ENCODE measurements at regions not wholly inside any gene's neighbourhood (a gene's known extent, or its start where the extent isn't known, plus 50 kb on each side); places are given as distances from the start of the nearest gene placed in this dataset.

GRCh38 chr11:111444040-111444439 lies 65.0 kb upstream of the POU2AF1 start:
- no peak for FAIRE-seq
- DNase-seq (ENCODE audit: insufficient read length), result no peak
- TF ChIP-seq POLR2AphosphoS5 (IDR thresholded peaks at IDR 0.05; ENCODE audit: low read depth, low read length) (no peak), TAF1 (IDR thresholded peaks at IDR 0.05; ENCODE audit: borderline replicate concordance, low read depth, low read length) (no peak), POLR2A (IDR thresholded peaks at IDR 0.05; ENCODE audit: low read depth, low read length) (no peak)

GRCh38 chr11:111443640-111444039 lies 64.6 kb upstream of the POU2AF1 start:
- DNase-seq (ENCODE audit: insufficient read length), result no peak
- TF ChIP-seq POLR2AphosphoS5 (IDR thresholded peaks at IDR 0.05; ENCODE audit: low read depth, low read length), result no peak
- TF ChIP-seq POLR2A (IDR thresholded peaks at IDR 0.05; ENCODE audit: low read depth, low read length), result no peak
- no peak for TF ChIP-seq TAF1 (IDR thresholded peaks at IDR 0.05; ENCODE audit: borderline replicate concordance, low read depth, low read length)
- no peak for FAIRE-seq

- TF ChIP-seq POLR2A (IDR thresholded peaks at IDR 0.05; ENCODE audit: low read depth, low read length), result no peak
- no peak for TF ChIP-seq POLR2AphosphoS5 (IDR thresholded peaks at IDR 0.05; ENCODE audit: low read depth, low read length)
- TF ChIP-seq TAF1 (IDR thresholded peaks at IDR 0.05; ENCODE audit: borderline replicate concordance, low read depth, low read length), result no peak
- DNase-seq (ENCODE audit: insufficient read length) (no peak), FAIRE-seq (peak; percentile 33)
Observed at GRCh38 chr11:111443032-111443431, 64.0 kb upstream of the POU2AF1 start.

GRCh38 chr11:111441443-111441842 lies 62.4 kb upstream of the POU2AF1 start:
- TF ChIP-seq POLR2AphosphoS5 (IDR thresholded peaks at IDR 0.05; ENCODE audit: low read depth, low read length) (no peak), TAF1 (IDR thresholded peaks at IDR 0.05; ENCODE audit: borderline replicate concordance, low read depth, low read length) (no peak)
- no peak for DNase-seq (ENCODE audit: insufficient read length)
- FAIRE-seq, result peak; percentile 61

- FAIRE-seq (peak; percentile 64), DNase-seq (ENCODE audit: insufficient read length) (no peak)
- TF ChIP-seq POLR2AphosphoS5 (IDR thresholded peaks at IDR 0.05; ENCODE audit: low read depth, low read length) (no peak), TAF1 (IDR thresholded peaks at IDR 0.05; ENCODE audit: borderline replicate concordance, low read depth, low read length) (no peak), POLR2A (IDR thresholded peaks at IDR 0.05; ENCODE audit: low read depth, low read length) (no peak)
Observed at GRCh38 chr11:111440416-111441205, 61.5 kb upstream of the POU2AF1 start.

- TF ChIP-seq POLR2AphosphoS5 (IDR thresholded peaks at IDR 0.05; ENCODE audit: low read depth, low read length), result no peak
- FAIRE-seq, result peak; percentile 69
- no peak for DNase-seq (ENCODE audit: insufficient read length)
Observed at GRCh38 chr11:111439901-111440300, 60.8 kb upstream of the POU2AF1 start.

GRCh38 chr11:111438846-111439520 lies 59.9 kb upstream of the POU2AF1 start:
- TF ChIP-seq POLR2AphosphoS5 (IDR thresholded peaks at IDR 0.05; ENCODE audit: low read depth, low read length), result no peak
- TF ChIP-seq TAF1 (IDR thresholded peaks at IDR 0.05; ENCODE audit: borderline replicate concordance, low read depth, low read length), result no peak
- TF ChIP-seq POLR2A (IDR thresholded peaks at IDR 0.05; ENCODE audit: low read depth, low read length), result no peak
- peak; percentile 77 for FAIRE-seq
- no peak for DNase-seq (ENCODE audit: insufficient read length)

GRCh38 chr11:111438168-111438567 lies 59.1 kb upstream of the POU2AF1 start:
- DNase-seq (ENCODE audit: insufficient read length) (no peak), FAIRE-seq (no peak)
- TF ChIP-seq TAF1 (IDR thresholded peaks at IDR 0.05; ENCODE audit: borderline replicate concordance, low read depth, low read length) (no peak), POLR2AphosphoS5 (IDR thresholded peaks at IDR 0.05; ENCODE audit: low read depth, low read length) (no peak), POLR2A (IDR thresholded peaks at IDR 0.05; ENCODE audit: low read depth, low read length) (no peak)

GRCh38 chr11:111435046-111435698 lies 56.1 kb upstream of the POU2AF1 start:
- no peak for TF ChIP-seq POLR2AphosphoS5 (IDR thresholded peaks at IDR 0.05; ENCODE audit: low read depth, low read length)
- TF ChIP-seq TAF1 (IDR thresholded peaks at IDR 0.05; ENCODE audit: borderline replicate concordance, low read depth, low read length), result no peak
- no peak for TF ChIP-seq POLR2A (IDR thresholded peaks at IDR 0.05; ENCODE audit: low read depth, low read length)
- peak; percentile 85 for FAIRE-seq
- no peak for DNase-seq (ENCODE audit: insufficient read length)

GRCh38 chr11:111429066-111429506 lies 50.0 kb upstream of the POU2AF1 start:
- DNase-seq (ENCODE audit: insufficient read length) (no peak), FAIRE-seq (peak; percentile 95)
- TF ChIP-seq POLR2AphosphoS5 (IDR thresholded peaks at IDR 0.05; ENCODE audit: low read depth, low read length) (no peak), POLR2A (IDR thresholded peaks at IDR 0.05; ENCODE audit: low read depth, low read length) (no peak), TAF1 (IDR thresholded peaks at IDR 0.05; ENCODE audit: borderline replicate concordance, low read depth, low read length) (no peak)

Data from GM12892 (cell line).